ENCODE measurements at regions not wholly inside any gene's neighbourhood (a gene's known extent, or its start where the extent isn't known, plus 50 kb on each side); places are given as distances from the start of the nearest gene placed in this dataset.

GRCh38 chr4:128483816-128484215, 196.2 kb upstream of the PGRMC2 start:
- no peak for DNase-seq (ENCODE audit: low read depth)

- DNase-seq (ENCODE audit: low read depth): no peak
Measured at GRCh38 chr4:128483041-128483440, 195.4 kb upstream of the PGRMC2 start.

GRCh38 chr4:128481752-128482480, 194.3 kb upstream of the PGRMC2 start:
- DNase-seq (ENCODE audit: low read depth): peak; percentile 32

- no peak for DNase-seq (ENCODE audit: low read depth)
Measured at GRCh38 chr4:128480945-128481344, 193.3 kb upstream of the PGRMC2 start.

GRCh38 chr4:128477540-128477939, 189.9 kb upstream of the PGRMC2 start:
- DNase-seq (ENCODE audit: low read depth): no peak

DNA sequence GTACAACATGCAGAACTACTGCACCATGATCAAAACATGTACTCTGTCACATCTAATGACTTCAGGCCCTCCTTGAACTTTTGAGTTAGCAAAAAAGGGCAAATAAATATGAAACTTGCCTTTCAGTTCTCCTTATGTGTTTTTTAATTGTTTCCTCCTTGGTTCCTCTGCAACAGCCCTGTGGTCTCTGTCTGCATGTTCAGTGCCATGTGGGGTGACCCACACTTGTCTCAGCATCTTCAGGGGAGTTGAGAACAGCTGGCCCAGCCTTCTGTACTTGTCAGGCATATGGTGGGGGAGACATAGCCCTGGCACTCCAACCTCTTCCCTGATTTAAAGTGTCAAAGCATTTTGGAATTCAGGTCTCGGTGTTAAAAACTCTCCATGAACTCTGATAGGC, 188.0 kb upstream of the PGRMC2 start:
- DNase-seq (ENCODE audit: low read depth): no peak

DNA sequence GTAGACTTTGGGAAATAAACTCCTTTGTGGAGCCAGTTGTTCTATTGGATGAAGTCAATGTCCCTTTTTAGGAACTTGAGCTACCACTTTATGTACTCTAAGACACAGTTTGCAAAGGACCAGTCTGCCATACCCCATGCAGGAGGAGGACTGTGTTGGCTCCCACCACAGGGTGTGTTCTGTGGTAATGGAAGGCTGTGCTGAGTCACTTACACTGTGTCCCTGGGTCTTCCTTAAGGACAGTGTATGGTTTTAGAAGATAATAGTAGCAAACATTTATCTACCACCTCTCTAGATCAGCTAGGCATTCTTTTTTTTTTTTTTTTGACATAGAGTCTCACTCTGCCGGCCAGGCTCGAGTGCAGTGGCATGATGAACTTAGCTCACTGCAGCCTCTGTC, 184.0 kb upstream of the PGRMC2 start:
- DNase-seq (ENCODE audit: low read depth): no peak

- no peak for DNase-seq (ENCODE audit: low read depth)
Measured at GRCh38 chr4:128470492-128471053, 183.0 kb upstream of the PGRMC2 start.

GRCh38 chr4:128468123-128468989, 180.7 kb upstream of the PGRMC2 start:
- peak; percentile 99 for DNase-seq (ENCODE audit: low read depth)

- DNase-seq (ENCODE audit: low read depth): no peak
Measured at GRCh38 chr4:128465523-128465922, 177.9 kb upstream of the PGRMC2 start.

DNA sequence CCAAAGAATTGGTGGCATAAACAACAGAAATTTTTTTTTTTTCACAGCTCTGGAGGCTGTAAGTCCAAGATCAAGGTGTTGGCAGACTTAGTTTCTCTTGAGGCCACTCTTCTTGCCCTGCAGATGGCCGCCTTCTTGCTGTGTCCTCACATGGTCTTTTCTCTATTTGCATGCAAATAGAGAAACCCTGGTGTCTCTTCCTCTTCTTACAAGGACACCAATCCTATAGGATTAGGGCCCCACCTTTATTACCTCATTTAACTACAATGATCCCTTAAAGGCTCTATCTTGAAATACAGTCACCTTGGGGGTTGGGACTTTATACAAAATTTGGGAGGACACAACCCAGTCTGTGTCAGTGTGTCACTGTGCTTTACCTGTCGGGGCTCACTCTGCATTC, 175.4 kb upstream of the PGRMC2 start:
- DNase-seq (ENCODE audit: low read depth): no peak

- no peak for DNase-seq (ENCODE audit: low read depth)
Measured at GRCh38 chr4:128462103-128462783, 174.6 kb upstream of the PGRMC2 start.

DNA sequence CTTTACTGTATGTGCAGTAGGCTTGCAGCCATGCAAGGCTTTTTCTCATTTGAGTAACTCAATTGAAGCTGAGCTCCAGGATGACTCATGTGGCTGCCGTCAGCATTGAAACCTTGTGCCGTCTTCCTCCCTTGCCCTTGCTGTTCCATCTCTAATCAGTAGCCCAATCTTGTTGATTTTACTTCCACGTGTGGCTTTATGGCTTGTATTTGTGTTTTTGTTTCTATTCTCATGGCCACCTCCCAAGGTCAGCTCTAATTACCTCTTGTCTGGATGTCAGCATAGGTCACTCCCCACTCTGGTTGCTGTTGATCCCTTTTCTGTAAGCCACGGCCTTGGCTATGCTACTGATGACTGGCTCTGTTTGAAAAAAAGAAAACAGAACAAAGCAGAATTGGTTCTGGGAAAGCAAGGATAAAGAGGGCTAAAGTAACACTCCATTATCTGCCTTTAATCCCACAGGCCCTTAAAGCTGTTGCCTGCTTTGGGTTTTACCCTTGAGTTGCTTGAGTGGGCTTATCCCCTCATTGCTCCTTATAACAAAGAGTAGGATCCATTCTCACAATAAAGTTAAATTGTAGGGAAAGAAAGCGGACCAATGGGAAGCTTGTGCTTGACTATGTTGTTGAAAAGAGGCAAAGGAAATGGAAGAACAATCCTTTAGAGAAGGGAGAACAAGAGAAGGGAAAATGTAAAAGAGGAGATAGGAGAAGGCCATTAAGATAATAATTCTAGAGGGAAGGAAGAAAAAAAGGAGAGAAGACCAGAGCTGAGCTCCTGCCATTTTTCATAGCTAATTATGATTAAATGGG, 173.9 kb upstream of the PGRMC2 start:
- peak; percentile 95 for DNase-seq (ENCODE audit: low read depth)

- DNase-seq (ENCODE audit: low read depth): no peak
Measured at GRCh38 chr4:128459547-128459946, 171.9 kb upstream of the PGRMC2 start.

DNA sequence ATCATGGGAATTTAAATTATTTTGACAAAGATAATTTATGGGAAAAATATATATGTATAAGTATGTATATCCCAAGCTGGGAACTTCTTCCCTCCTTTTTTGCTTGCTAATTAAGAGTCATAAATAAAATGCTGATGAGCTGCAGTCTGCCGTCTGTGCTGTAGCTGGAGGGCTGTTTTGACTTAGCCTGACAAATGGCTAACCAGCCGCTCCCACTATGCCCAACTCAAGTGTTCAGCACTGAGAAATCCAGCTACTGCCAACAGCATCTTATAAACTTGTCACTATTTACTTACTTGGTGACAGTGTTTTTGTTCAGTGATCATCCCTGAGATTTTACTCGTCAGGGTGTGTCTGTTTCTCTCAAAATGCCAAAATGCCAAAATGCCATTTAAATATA, 171.2 kb upstream of the PGRMC2 start:
- DNase-seq (ENCODE audit: low read depth): no peak

DNA sequence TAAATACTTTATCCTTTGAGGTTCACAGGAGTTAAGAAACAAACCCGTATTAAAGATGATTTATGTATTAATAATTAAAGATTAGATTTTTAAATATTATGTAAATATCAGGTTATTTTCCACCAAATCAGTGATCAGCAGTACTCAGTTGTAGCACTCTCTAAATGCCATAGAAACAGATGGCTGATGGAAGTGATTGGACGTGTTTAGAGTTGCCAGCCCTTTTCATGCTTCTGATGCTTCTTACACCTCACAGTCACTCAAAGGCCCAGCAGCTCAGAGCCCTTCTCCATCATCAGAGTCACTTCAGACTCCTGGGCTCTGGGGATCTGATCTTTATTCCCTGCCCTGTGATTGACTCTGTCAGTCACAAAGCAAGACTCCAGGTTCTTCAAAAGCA, 170.1 kb upstream of the PGRMC2 start:
- no peak for DNase-seq (ENCODE audit: low read depth)

GRCh38 chr4:128456171-128456570, 168.6 kb upstream of the PGRMC2 start:
- DNase-seq (ENCODE audit: low read depth): no peak

DNA sequence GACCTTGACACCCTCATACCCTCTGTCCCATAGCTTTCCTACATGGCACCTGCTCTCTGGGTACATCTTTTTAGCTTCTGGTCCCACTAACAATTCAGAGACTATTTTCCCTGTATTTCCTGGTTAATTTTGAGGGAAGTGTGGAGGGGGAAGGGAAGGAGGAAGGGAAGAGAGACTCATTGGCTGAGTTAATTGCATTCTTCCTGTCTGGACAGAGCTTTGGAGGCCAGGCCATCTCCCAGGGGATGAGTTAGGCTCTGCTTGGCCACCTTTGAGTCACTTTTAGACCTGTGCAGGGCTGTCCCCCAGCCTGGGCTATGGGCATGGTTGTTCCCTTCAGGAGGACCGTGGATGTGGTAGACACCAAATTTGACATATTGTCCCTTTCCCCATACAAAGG, 167.9 kb upstream of the PGRMC2 start:
- no peak for DNase-seq (ENCODE audit: low read depth)

DNA sequence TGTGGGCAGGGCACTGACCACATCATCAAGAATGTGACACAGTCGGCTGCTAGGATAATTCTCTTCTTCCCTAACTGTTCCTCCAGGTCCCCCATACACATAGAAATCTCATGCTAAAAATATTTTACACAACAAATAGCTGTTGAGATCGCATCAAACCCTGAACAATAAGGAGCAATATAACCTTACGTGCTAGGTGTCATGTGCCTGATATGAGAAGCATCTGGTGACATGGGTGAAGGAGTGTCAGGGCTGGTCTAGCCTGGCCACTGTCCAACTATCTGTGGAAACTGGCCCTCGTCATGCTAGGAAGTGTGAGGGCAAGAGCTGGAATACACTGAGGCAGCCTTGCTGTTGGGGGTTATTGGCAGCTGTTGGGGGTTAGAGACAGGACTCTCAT, 167.3 kb upstream of the PGRMC2 start:
- no peak for DNase-seq (ENCODE audit: low read depth)

DNA sequence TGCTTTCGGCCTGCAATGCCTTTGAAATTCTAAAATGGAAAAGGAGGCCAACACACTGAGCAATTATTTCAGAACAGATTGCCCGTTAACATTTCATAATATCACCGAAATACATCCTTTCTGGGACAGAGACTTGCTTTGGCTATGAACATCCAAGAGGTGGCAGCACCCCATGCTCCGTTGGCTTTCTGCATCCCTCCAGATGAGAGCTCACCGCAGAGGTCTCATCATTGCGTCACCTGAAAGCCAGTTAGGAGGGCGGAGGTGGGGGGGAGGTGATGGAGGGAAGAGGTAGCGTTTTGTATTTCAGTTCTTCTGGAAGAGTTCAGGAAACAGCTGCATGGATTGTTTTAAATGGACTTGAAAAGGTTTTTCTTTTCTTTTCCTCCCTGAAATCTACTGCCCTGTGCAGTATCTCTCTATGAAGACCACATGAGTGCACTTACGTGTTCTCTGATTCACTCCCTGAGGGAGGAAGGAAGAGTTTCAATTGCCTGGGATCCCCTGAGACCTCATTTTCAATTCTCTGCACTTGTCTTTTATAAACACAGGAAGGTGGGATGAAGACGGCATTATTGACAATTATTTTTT, 166.8 kb upstream of the PGRMC2 start:
- peak; percentile 95 for DNase-seq (ENCODE audit: low read depth)

- DNase-seq (ENCODE audit: low read depth): no peak
Measured at GRCh38 chr4:128452415-128452814, 164.8 kb upstream of the PGRMC2 start.

Data from iris pigment epithelial cell (primary cell).